Upper lobe of left lung (tissue), 4 donors: ENCODE measurements at regions not wholly inside any gene's neighbourhood (a gene's known extent, or its start where the extent isn't known, plus 50 kb on each side); places are given as distances from the start of the nearest gene placed in this dataset.

ENCODE experiments used
- CTCF ChIP-seq, 6 experiments: fragments of 450-650 bp in 4 of 6; fragments of 200-600 bp in 2 of 6; sonication (generic) in 2 of 6; IDR thresholded peaks; one replicate each; pipeline ENCODE4 v1.5.1; 2016 to 2019; ENCODE audit warnings: antibody characterized with exemption in 6 of 6
- EP300 ChIP-seq, 4 donors: sonication (generic); formaldehyde crosslinking; IDR thresholded peaks; one replicate each; pipeline ENCODE4 v1.5.1; 2017; ENCODE audit warnings: antibody characterized with exemption in 4 of 4, control low read depth in 2 of 4
- POLR2A ChIP-seq, 4 donors: fragments of 450-650 bp; IDR thresholded peaks; one replicate each; pipeline ENCODE4 v1.5.1; 2016 to 2017; ENCODE audit warnings: antibody characterized with exemption in 4 of 4, mild to moderate bottlenecking in 2 of 4

GRCh38 chr4:180350901-180351300, 1892.3 kb upstream of the TENM3 start:
- no peak for TF ChIP-seq POLR2A (IDR thresholded peaks at IDR 0.05)
- no peak for TF ChIP-seq EP300 (IDR thresholded peaks at IDR 0.05)
- TF ChIP-seq CTCF (IDR thresholded peaks at IDR 0.05), result no peak
